Prostate gland (tissue), 2 donors: ENCODE measurements at regions not wholly inside any gene's neighbourhood (a gene's known extent, or its start where the extent isn't known, plus 50 kb on each side); places are given as distances from the start of the nearest gene placed in this dataset.

Source experiments
- DNase-seq: peaks from one replicate; pipeline ENCODE4 v3.0.0-alpha.2; 2019; ENCODE audit warnings: low spot score
- H3K27ac ChIP-seq, 2 donors: fragments of 200-600 bp; sonication (generic); 2 replicates each; pipeline ENCODE4 v1.5.1; 2017 to 2019
- H3K27me3 ChIP-seq: fragments of 200-600 bp; sonication (generic); replicated peaks from 2 replicates; pipeline ENCODE4 v1.5.1; 2019; ENCODE audit not compliant: insufficient read depth
- H3K36me3 ChIP-seq, 2 donors: fragments of 200-600 bp; sonication (generic); 1 replicate in 1 of 2; 2 replicates in 1 of 2; pipeline versions ENCODE4 v1.5.1 to v1.8.1; 2017 to 2019
- H3K4me1 ChIP-seq: fragments of 200-600 bp; sonication (generic); replicated peaks from 2 replicates; pipeline ENCODE4 v1.5.1; 2019
- H3K4me3 ChIP-seq, 2 donors: fragments of 200-600 bp; sonication (generic); 2 replicates each; pipeline ENCODE4 v1.5.1; 2017 to 2019
- H3K9me3 ChIP-seq: fragments of 200-600 bp; sonication (generic); 2 replicates; pipeline ENCODE4 v1.5.1; 2017
- POLR2A ChIP-seq: fragments of 450-650 bp; IDR thresholded peaks from one replicate; pipeline ENCODE4 v1.6.1; 2016; ENCODE audit warnings: antibody characterized with exemption, mild to moderate bottlenecking
- POLR2AphosphoS5 ChIP-seq: sonication (generic); formaldehyde crosslinking; IDR thresholded peaks from one replicate; pipeline ENCODE4 v1.6.1; 2017; ENCODE audit warnings: antibody characterized with exemption
- WGBS: methylation state at CpG from one replicate; pipeline ENCODE4 v1.1.5; 2018; 5-methylcytosine and 5-hydroxymethylcytosine counted together
- intact Hi-C: fragments of 100-400 bp; cut with DNase I; formaldehyde crosslinking; loops from one replicate; pipeline ENCODE4 v1.14.2; 2022
- TF ChIP-seq, protein P1 (sequence below), 4 experiments: fragments of 200-600 bp in 2 of 4; fragments of 450-650 bp in 2 of 4; sonication (generic) in 2 of 4; IDR thresholded peaks; 1 replicate in 3 of 4; 2 replicates in 1 of 4; pipeline ENCODE4 v1.5.1; 2016 to 2019; ENCODE audit warnings: antibody characterized with exemption in 4 of 4, mild to moderate bottlenecking in 2 of 4, moderate library complexity in 2 of 4

- H3K27ac ChIP-seq: no peak overlapping the region
- intact Hi-C loops: no loop called here
- 79% methylated on average over 2 of the region's 2 CpGs for WGBS
- no peaks in the 10 kb centered on the region for H3K27me3 ChIP-seq
- no peaks in the 10 kb centered on the region for H3K4me1 ChIP-seq
- H3K4me3 ChIP-seq: no peak overlapping the region
- no peaks in the 10 kb centered on the region for H3K36me3 ChIP-seq
- TF ChIP-seq POLR2A: no peak
- TF ChIP-seq, protein P1, sequence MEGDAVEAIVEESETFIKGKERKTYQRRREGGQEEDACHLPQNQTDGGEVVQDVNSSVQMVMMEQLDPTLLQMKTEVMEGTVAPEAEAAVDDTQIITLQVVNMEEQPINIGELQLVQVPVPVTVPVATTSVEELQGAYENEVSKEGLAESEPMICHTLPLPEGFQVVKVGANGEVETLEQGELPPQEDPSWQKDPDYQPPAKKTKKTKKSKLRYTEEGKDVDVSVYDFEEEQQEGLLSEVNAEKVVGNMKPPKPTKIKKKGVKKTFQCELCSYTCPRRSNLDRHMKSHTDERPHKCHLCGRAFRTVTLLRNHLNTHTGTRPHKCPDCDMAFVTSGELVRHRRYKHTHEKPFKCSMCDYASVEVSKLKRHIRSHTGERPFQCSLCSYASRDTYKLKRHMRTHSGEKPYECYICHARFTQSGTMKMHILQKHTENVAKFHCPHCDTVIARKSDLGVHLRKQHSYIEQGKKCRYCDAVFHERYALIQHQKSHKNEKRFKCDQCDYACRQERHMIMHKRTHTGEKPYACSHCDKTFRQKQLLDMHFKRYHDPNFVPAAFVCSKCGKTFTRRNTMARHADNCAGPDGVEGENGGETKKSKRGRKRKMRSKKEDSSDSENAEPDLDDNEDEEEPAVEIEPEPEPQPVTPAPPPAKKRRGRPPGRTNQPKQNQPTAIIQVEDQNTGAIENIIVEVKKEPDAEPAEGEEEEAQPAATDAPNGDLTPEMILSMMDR (IDR thresholded peaks at IDR 0.05): no peak
- TF ChIP-seq POLR2AphosphoS5: no peak
- DNase-seq: no peak
- no peaks in the 10 kb centered on the region for H3K9me3 ChIP-seq
Measured at GRCh38 chr6:92460133-92460532, 959.2 kb downstream of the EPHA7 start.

- H3K9me3 ChIP-seq: no peaks in the 10 kb centered on the region
- H3K4me3 ChIP-seq: no peak overlapping the region
- no peak overlapping the region for H3K27ac ChIP-seq
- no peaks in the 10 kb centered on the region for H3K36me3 ChIP-seq
- 31% methylated on average over 1 of the region's 1 CpG for WGBS
- TF ChIP-seq POLR2A: no peak
- TF ChIP-seq, protein P1 (IDR thresholded peaks at IDR 0.05): no peak
- no peak for TF ChIP-seq POLR2AphosphoS5
- intact Hi-C loops: no loop called here
- H3K27me3 ChIP-seq: no peaks in the 10 kb centered on the region
- no peak for DNase-seq
- H3K4me1 ChIP-seq: no peaks in the 10 kb centered on the region
Measured at GRCh38 chr6:92459606-92460005, 959.8 kb downstream of the EPHA7 start.

- Histone ChIP-seq H3K4me3 (no peak overlapping the region), H3K27me3 (no peaks in the 10 kb centered on the region), H3K4me1 (no peaks in the 10 kb centered on the region), H3K27ac (no peak overlapping the region), H3K36me3 (no peaks in the 10 kb centered on the region), H3K9me3 (no peaks in the 10 kb centered on the region)
- no peak for DNase-seq
- WGBS: 78% methylated on average over 3 of the region's 3 CpGs
- TF ChIP-seq POLR2A (no peak), POLR2AphosphoS5 (no peak)
- TF ChIP-seq, protein P1 (IDR thresholded peaks at IDR 0.05): no peak
- intact Hi-C loops: no loop called here
Measured at GRCh38 chr6:92446052-92446451, 973.3 kb downstream of the EPHA7 start.

DNA sequence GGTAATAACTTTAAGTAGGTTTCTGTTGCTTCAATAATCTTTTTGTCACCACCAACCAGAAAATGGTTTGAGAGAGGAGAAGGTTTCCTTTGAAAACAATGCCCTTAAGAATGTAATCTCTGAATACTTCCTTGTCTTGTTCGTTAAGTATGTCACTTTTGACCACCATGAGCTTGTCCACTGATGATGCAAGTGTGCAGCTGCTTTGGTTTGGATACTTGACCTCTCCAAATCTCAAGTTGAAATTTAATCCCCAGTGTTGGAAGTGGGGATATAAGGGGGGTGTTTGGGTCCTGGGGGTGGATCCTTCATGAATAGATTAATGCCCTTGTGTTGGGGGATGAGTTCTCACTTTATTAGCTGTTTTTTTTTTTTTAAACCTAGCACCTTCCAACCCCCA lies 985.4 kb downstream of the EPHA7 start:
- no peak for DNase-seq
- Histone ChIP-seq H3K36me3 (no peaks in the 10 kb centered on the region), H3K27me3 (no peaks in the 10 kb centered on the region), H3K9me3 (no peaks in the 10 kb centered on the region), H3K27ac (no peak overlapping the region), H3K4me3 (no peak overlapping the region), H3K4me1 (no peaks in the 10 kb centered on the region)
- TF ChIP-seq, protein P1 (IDR thresholded peaks at IDR 0.05): no peak
- TF ChIP-seq POLR2A: no peak
- TF ChIP-seq POLR2AphosphoS5: no peak
- WGBS: 71% methylated on average over 1 of the region's 1 CpG
- intact Hi-C loops: no loop called here

DNA sequence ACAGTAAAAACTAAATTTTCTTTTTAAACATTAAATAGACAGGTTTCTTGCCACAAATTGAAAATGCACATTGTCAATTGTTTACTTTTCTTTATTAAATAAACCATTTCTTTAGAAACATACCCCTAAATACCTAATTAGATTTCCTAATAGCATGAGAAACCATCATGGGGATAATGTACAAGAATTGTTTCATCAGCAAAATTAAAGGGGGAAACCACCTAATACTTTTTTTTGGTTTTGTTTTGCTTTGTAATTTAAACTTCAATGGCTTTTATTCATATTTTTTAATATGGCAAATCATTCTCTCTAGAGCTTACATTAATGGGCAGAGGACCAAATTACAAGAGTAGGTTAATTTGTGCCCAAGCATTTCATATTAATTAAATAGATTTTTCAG lies 987.9 kb downstream of the EPHA7 start:
- H3K27me3 ChIP-seq: no peaks in the 10 kb centered on the region
- H3K27ac ChIP-seq: no peak overlapping the region
- no peaks in the 10 kb centered on the region for H3K4me1 ChIP-seq
- no peak overlapping the region for H3K4me3 ChIP-seq
- no peak for TF ChIP-seq POLR2AphosphoS5
- no peaks in the 10 kb centered on the region for H3K36me3 ChIP-seq
- intact Hi-C loops: no loop called here
- DNase-seq: no peak
- no peaks in the 10 kb centered on the region for H3K9me3 ChIP-seq
